Stimulated activated naive CD8-positive, alpha-beta T cell treated with anti-CD3 and anti-CD28 coated beads, Interleukin-15, Interleukin-2, amounts not matched to agents 100 U/mL and 50 U/mL, for 24 hours (primary cell): ENCODE measurements at regions not wholly inside any gene's neighbourhood (a gene's known extent, or its start where the extent isn't known, plus 50 kb on each side); places are given as distances from the start of the nearest gene placed in this dataset.
"Not testable (repeated sequence)": the region's sequence is repeated elsewhere in the genome, so short reads cannot be mapped to it uniquely, and the experiment has no call there.

ENCODE experiments used
- ATAC-seq: fragments of 150-1000 bp; cut with Tn5 transposase; one replicate; pipeline ENCODE4 v1.10.0; 2021
- DNase-seq: peaks from one replicate; pipeline ENCODE4 v3.0.0; 2021

DNA sequence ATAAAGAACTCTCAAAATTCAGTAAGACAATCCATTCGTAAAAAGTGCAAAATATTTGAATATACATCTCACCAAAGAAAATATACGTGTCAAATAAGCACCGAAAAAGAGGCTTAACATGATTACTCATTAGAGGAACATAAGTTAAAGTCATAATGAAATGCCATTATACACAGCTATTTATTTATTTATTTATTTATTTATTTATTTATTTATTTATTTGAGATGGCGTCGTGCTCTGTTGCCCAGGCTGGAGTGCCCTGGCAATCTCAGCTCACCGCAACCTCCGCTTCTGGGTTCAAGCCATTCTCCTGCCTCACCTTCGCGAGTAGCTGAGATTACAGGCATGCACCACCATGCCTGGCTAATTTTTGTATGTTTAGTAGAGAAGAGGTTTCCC is 203.6 kb upstream of the UBASH3B start:
- ATAC-seq (no peak), DNase-seq (no peak)

DNA sequence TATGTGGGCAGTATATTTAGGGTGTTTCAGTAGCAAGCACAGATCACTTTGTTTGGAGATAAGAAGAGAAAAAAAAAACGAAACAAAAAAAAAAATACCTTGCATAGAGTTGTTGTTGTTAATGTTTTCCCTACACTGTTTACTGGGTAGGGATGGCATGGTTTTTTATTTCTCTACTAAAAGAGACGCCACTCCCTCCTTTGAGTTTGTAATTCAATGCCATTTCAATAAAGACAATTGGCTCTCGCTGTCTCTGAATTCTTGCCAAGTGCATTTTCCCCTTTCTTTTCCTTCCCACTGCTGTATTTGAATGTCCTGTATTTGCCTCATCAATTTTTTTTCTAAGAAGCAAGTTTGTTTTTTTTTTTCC is 213.9 kb upstream of the UBASH3B start:
- DNase-seq (no peak), ATAC-seq (no peak)

DNA sequence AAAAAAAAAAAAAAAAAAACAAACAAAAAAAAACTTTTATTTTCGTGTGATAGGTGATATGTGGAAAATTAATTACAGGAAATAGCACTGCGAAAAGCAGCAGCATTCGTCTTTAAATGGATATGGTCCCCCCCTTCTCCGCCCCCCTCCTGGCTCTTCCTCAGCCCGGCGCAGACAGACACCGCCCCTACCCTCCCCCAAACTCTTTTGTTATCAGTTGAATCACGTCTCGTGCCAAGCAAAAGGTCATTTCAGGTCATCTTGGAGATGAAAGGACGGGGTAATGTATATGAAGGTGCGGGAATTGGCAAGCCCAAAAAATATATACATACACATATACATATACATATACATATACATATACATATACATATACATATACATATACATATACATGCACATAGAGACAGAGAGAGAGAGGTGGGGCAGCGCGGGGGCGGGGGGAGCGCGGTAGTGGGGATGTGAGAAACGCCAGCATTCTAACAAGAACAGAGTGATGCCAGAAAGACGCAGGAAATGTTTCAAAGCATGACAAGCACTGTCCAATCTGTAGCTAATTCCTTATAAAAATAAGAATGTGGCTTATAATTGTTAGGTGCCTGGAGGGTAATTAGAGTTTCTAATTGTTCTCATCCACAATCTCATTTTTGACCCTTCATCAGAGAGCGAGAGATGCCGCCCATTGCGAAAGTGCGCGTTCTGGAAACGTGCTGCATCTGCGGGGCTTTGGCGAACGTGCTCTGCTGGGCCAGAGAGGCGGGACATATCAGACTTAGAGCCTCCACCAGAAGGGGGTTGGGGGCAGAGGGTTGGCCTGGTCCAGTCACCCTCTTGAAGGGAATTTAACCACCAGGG is 214.5 kb upstream of the UBASH3B start:
- no peak for DNase-seq
- no peak for ATAC-seq

DNA sequence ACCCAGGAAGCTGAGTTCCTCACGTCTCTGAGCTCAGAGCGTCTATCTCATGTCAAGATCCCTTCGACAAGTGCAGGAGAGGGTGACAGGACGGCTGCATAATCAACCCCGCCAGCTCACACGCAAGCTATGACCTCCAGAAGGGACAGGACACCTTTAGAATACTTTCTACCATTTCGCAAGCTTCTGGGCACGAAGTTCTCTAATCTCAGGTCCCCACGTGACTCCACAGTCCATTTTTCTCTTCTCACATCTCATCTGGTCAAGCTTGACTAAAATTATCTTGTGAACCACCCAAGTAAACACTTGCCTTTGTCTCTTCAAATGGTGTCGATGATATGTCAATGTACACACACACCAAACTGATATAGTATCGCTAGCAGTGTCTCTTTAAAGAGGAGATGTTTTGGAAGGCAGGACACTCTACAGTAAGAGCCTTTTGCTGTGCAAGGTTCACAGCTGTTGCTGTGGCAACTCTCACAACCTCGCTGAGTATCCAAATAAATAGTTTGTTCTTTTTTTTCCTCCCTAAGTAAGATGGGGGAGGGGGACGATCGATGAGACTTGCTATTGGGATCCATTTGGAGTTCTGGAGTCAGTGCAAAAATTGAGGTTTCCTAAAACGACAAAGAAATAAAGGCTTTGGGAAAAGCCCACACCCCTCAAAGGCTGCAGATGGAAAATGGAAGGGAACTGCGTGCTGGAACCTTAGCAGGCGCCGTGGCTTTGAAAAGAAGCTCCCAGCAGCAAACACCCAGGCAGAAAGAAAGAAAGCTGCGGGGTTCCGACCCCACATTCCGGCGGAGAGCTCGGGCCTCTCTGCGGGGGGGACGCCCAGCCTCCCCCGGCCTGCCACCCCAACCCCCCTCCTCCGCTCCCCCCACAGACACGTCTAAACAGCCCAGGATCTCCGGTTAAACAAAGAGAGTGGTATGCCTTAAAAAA is 215.4 kb upstream of the UBASH3B start:
- DNase-seq (no peak), ATAC-seq (no peak)

DNA sequence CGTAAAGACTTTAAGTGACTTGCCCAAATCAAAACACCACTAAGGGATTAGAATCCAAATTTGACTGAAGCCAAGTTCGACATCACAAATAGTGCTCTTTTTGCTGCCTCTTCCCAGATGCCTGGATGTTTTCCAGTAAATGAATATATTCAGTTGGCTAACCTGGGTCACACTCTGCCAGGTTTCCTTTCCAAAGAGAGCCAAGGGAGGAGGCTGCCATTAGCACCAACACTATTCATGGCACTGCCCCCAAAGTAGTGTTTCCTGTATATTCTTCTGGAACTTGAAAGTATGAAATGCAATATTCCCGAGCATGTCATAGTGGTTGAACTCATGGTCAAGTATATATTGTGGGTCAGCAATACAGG is 219.3 kb upstream of the UBASH3B start:
- ATAC-seq: no peak
- DNase-seq: no peak

DNA sequence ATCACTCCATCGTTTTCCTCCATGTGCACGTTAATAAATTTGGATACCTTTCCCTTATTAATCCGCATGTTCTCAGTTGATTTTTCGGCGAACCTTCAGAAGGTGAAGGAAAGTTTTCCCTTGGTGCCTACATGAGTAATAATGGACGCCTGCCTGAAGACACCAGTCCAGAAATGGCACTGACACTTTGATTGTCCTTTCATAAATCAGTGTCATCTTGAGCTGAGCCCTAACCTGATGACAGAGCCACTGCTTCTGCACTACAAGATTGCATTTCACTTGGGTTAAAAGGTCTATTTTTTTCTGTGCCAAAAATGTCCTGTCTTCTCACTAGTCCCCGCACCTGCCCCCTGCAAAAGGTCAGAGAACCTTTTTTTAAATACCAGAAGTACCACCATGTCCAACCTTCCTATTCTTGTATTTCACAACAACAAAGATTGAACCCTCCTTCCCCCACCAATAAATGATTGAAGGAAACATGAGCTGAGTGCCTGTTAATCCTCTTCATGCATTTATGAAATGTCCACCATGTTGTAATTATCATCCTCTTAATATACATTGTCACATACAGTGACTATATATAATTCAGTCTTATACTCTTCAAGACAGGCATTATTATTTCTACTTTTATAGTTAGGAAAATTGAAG is 219.9 kb upstream of the UBASH3B start:
- DNase-seq (no peak), ATAC-seq (no peak)

DNA sequence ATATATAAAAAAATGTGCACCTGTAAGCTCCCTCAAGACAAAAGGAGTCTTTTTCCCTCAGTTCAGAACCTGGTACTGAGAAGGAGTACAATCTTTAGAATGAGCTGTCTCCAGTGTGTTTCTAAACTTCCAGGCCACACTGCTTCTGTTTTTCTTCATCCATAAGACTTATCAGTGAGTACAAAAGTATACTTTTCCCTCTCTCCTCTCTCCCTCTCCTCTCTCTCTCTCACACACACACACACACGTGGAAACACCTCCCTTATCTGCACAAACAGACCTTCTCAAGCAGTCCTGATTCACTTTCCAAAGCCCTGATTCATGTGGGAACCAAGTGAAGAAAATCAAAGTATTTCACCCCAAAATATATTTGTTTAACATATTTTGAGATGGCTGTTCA is 220.7 kb upstream of the UBASH3B start:
- ATAC-seq (no peak), DNase-seq (no peak)

DNA sequence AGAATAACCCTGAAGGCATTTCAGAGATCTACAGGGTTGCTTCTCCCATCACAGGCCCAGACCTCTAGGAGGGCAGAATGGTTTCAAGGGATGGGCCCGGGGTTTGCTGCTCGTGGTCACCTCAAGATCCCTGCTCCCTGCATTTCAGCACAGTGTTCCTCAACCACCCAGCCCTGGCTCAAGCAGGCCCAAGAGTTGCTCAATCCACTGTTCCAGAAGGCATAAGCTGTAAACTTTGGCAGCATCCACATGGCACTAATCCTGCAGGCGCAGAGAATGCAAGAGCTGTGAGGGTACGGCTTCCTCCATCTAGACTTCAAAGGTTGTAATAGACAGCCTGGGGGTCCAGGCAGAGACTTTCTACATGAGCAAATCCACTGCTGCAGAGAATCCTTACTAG is 225.0 kb upstream of the UBASH3B start:
- no peak for DNase-seq
- no peak for ATAC-seq

DNA sequence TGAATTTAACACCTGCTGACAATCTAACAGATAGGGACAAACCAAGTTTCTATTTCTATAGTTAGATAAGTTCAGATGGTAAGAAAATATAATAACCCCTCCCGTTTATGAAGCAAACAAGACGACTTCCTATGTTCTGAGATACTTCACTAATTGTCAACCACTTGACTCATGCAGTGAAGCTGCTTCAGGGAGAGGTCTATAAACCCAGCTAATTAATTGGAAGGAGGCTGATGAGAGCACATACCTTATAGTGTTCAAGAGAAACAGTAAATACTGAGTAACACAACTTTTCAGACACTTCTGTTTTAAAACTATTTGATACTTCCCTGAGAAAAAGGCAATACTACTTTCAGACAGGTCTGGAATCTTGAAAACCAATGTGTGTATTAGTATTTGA is 229.4 kb upstream of the UBASH3B start:
- ATAC-seq: no peak
- DNase-seq: no peak

DNA sequence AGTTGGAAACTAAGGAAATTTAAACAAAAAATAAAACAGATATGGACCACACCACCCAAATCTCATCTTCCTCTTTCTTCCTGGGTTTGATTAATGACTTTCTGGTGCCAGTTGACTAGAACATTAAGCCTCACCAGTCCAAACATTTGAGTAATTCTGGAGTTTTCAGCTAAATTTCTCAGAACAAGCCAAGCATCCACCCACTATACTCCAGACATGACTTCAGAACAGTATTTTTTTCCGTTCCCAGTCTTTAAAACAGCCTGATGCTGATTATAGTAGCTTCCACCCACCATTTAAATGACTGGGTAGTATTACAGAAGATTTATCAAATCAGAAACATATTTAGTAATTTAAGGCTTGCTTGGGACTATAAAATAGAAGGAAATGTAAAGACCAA is 230.9 kb upstream of the UBASH3B start:
- no peak for ATAC-seq
- DNase-seq: no peak

DNA sequence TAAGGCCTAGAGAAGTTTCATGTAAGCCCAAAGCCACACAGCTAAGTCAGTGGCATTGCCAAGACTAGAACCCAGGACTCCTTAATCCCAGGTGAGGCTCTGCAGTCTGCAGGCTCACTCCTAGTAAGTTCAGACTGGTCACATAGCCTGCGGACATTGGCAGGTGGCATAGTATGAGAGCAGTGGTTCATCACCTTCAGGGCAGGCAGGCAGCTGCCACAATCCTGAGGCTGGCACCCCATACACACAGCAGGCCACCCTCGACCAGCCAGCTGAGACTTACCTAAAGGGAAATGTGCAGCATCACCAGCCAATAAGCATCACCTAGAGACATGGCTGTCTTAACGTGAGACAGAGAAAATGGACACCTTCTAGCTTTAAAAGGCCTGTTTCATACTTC is 231.6 kb upstream of the UBASH3B start:
- ATAC-seq: no peak
- DNase-seq: no peak

DNA sequence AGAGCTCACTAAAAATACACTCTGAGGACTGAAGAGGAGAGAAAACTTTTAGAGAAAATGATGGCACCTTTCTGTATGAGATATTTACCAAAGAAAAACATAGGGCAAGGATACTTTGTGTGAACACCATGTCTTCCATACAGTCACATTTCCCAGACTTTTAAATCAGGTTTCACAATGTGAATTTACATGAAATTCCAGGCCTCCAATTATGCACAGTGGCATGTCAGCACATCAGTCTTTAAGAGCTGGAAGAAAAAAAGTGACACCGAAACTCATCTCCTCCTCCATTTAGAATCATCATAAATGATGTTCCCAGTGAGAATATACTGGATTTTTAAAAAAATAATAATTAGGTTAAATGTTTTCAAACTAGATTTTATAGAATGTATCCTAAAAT is 232.2 kb upstream of the UBASH3B start:
- ATAC-seq (no peak), DNase-seq (no peak)

DNA sequence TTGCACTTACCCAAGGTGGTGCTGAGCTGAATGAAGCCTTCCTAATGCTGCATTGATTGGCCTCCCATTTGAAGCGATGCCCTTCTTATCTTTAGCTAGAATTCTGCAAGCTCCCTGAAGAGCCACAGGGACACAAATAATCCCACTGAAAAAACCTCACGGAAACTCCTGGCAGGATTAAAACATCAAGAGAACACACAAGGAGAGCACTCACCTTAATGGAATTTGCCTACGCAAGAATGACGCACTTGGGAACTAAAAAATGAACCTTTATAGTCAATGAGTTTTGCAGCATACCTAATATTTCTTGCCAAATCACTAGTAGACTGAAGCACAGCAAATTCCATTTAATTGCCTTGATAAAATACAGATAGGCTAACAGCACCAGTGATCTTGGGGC is 232.8 kb upstream of the UBASH3B start:
- ATAC-seq (no peak), DNase-seq (no peak)

DNA sequence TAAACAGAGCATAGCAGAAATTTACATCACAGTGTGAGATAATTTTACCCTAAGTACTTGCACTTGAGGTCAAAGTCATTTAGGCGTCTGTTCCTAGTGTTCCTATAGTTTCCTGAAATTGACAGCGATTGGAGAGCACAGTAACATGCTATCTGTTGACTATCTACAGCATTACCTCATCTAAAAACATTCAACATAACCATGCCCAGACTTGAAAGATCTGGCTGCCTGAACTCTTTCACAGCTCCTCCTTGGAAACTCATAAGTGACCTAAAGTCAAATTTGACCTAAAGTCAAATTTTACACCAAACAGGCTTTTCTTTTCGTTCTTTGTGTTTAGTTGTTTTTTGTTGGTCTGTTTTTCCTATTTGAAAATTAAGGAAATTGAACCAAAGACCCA is 233.8 kb upstream of the UBASH3B start:
- DNase-seq: no peak
- ATAC-seq: no peak

DNA sequence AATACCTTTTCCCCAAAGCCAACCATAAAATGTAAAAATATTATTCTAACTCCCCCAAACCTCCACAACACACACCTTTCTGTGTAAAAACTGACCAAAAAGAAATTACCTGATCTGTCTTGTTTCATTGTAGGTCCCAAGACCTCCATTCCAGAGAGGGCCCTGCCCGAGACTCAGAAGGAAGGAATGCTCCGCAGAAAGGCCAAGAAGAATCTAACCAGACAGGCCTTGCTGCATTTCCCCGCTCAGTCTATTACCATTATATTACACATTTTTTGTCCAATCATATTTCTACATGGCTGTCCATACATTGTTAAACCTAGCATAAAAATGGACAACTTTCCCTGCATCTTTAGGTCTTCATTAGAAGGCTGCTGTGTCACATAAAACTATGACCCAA is 237.5 kb upstream of the UBASH3B start:
- ATAC-seq (no peak), DNase-seq (no peak)

DNA sequence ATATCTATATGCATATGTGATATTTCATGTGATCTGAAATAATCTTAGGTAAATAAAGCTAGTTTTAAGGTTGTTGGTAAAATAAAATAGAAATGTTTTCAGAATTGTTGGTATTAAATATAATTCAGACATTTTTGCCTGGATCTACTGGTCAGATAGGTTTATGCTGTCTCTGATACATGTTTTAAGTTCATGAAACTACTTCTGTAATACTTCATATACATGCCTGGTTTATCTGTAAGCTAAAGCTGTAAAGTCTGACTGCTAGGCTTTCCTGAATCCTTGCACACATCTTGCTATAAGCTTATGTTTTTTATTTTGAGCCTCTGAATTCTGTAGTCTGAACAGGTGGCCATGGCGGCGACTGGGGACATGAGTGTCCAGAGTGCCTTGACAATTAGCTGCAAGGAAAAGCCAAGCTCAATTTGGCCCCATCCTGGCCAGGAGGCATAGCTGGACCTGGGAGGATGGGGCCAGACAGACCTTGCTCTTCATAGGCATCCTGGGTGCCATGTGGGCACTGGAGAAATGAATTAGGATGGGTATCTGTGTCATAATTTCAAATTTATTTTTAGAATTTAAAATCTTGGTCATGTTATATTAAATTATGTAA is 241.0 kb upstream of the UBASH3B start:
- DNase-seq (no peak), ATAC-seq (no peak)

DNA sequence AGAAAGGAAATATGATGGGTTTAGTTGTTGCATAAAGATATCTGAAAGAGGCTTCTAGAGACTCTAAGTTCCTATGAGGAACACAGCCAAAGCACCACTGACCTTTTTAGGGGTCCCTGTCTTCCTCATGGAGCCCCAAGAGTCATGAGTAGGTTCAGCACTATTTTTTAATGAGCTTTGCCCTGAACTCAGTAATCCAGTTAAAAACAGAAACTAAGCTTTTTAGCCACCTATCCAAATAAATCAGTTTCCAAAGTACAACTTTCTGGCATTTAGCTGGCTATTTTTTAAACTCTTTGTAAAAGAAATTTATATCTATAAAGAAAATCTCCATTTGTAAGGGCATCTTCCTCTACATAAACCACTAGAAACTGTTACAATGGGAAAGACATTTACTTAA is 241.8 kb upstream of the UBASH3B start:
- ATAC-seq: no peak
- DNase-seq: no peak

DNA sequence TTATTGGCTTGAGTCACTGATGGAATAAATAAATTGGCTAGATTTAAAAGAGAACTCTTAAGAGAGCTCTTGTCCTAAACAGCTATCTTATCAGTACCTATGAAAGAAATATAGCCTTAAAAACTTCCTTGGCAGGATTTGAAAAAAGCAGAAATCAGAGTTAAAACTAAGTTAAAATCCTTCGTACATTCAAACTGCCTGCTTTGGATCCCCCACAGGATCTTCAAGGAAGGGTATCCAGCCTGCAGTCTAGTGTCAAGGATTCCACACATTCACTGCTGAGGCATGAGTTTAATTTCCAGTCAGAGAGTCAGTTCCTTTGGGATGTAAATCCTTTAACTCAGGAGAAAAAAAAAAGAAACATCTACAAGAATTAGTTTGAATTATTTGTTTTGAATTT is 242.9 kb upstream of the UBASH3B start:
- no peak for DNase-seq

DNA sequence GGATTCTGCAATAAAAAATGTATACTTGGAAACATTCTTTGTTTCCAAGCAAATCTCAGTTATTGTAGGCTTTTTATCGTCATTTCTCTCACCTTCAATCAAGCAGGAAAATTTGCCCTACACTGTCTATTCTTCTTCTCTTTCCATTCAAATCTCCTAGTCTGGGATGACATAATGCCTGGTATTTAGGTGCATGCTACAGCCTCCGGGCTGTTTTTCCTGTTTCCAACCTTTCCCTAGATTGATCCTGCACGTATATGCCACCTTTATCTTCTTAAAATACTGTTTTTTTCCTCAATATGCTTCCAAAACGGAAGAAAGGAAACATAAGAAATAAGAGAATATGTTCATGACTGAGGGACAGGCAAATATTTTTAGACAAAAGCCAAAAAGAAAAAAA is 249.1 kb upstream of the UBASH3B start:
- no peak for DNase-seq
- ATAC-seq: no peak

More for the DNA sequence above, 242.9 kb upstream of the UBASH3B start:
- no peak for ATAC-seq

DNA sequence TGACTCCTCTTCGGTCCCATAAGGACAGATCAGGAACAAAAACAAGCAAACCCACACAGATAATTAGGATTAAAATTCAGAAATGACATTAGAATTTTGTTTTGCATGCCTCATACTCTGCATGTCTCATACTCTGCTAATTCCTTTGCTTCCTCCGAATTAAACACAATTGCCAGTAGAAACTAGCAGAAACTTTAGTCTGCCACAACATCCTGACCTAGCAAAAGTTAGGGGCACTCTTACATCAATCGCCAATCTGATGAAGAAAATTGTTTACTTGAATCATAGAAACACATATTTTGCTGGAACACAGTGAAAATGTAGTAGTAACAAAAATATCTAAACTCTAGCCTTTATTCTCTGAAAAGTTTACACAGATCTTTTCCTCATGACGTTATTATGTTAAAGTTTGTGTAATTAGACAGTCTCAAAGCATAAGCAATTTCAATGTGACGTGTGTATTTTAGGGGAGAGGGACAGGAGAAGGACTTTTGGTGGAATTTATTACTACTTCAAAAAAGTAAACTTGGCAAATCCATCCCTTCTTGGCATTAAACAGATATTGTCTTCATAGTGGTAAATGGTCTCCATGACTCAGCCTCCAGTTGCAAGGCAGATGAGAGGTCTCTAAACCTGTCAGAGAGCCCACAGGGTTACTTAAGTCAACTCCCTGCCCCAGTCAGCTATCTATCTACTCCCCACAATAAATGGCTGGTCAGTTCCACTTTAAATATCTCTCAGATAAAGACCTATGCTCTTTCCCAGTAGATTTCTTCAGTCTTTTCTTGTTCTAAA is 249.8 kb upstream of the UBASH3B start:
- no peak for DNase-seq
- no peak for ATAC-seq

DNA sequence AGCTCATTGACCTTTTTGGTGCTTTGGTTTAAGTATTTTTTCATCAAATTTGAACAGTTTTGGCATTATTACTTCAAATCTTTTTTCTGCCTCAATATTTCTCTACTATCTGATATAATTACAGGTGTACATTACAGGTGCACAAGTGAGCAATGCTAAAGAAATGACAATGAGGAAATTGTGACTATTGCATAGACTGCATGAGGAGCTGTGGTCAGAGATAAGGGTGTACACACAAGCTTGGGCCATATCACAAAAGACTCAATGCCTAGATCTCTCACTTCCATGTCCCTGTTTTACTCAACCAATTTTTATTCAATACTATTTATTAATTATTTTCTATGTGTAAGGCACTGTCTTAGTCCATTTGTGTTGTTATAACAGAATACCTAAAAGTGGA is 251.0 kb upstream of the UBASH3B start:
- DNase-seq: no peak
- no peak for ATAC-seq

DNA sequence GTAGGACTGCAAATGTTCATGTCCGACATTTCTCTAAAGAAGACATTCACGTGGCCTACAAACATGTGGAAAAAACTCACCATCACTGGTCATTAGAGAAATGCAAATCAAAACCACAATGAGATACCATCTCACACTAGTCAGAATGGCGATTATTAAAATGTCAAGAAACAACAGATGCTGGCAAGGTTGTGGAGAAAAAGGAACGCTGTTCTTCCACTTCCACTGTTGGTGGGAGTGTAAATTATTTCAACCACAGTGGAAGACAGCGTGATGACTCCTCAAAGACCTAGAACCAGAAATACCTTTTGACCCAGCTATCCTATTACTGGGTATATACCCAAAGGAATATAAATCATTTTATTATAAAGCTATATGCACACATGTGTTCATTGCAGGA is 253.9 kb upstream of the UBASH3B start:
- ATAC-seq: not testable (repeated sequence)

More for the DNA sequence above, 253.9 kb upstream of the UBASH3B start:
- DNase-seq: not testable (repeated sequence)
